H1 (cell line): ENCODE measurements at regions not wholly inside any gene's neighbourhood (a gene's known extent, or its start where the extent isn't known, plus 50 kb on each side); places are given as distances from the start of the nearest gene placed in this dataset.

ENCODE experiments used
- CTCF ChIA-PET: fragments of 300-600 bp; sonication (Branson Sonifier 250); formaldehyde crosslinking; loops from one replicate; lab custom pipeline; 2021; ENCODE audit not compliant: partially characterized antibody; lab: Charles Lee
- POLR2A ChIA-PET: fragments of 300-600 bp; sonication (Branson Sonifier 250); formaldehyde crosslinking; loops from one replicate; lab custom pipeline; 2021; ENCODE audit warnings: inconsistent platforms; ENCODE audit not compliant: partially characterized antibody; lab: Charles Lee
- DNase-seq, 2 experiments: peaks; one replicate each; pipeline versions ENCODE4 v3.0.0 to v3.0.0-alpha.2; 2010 to 2022; ENCODE audit warnings: low spot score in 2 of 2, low read depth in 1 of 2, mixed read lengths in 1 of 2
- FAIRE-seq: peaks from 2 replicates; lab custom pipeline; 2011; peaks lifted over from hg19 to GRCh38; lab: Jason Lieb, UNC
- H2AFZ ChIP-seq: 2 replicates; pipeline ENCODE4 v1.8.1; 2012; ENCODE audit warnings: low read length, inconsistent platforms
- H2AK5ac ChIP-seq: 2 replicates; pipeline ENCODE4 v1.6.1; 2013; ENCODE audit warnings: low read depth, low read length
- H2BK120ac ChIP-seq: replicated peaks from 2 replicates; pipeline ENCODE3; 2013; ENCODE audit warnings: low read depth, low read length, inconsistent platforms
- H2BK12ac ChIP-seq: 2 replicates; pipeline ENCODE4 v1.6.1; 2013; ENCODE audit warnings: low read depth, low read length
- H2BK15ac ChIP-seq: 2 replicates; pipeline ENCODE4 v1.6.1; 2013; ENCODE audit warnings: low read length
- H2BK20ac ChIP-seq: 2 replicates; pipeline ENCODE4 v1.6.1; 2013; ENCODE audit warnings: low read length
- H2BK5ac ChIP-seq: 2 replicates; pipeline ENCODE4 v1.6.1; 2013; ENCODE audit warnings: low read depth, low read length
- H3K14ac ChIP-seq: 2 replicates; pipeline ENCODE4 v1.6.1; 2013; ENCODE audit warnings: inconsistent platforms; ENCODE audit not compliant: insufficient read length
- H3K18ac ChIP-seq: 2 replicates; pipeline ENCODE4 v1.6.1; 2013; ENCODE audit warnings: low read length; ENCODE audit errors: extremely low read depth
- H3K23ac ChIP-seq: 2 replicates; pipeline ENCODE4 v1.6.1; 2013; ENCODE audit warnings: inconsistent platforms; ENCODE audit not compliant: insufficient read length
- H3K23me2 ChIP-seq: 2 replicates; pipeline ENCODE4 v1.6.1; 2013; ENCODE audit warnings: low read depth, low read length
- H3K27ac ChIP-seq: 2 replicates; pipeline ENCODE4 v1.6.1; 2011; ENCODE audit warnings: low read depth, low read length, inconsistent platforms
- H3K27me3 ChIP-seq, 4 experiments: replicated peaks in 1 of 4; 1 replicate in 1 of 4; 2 replicates in 3 of 4; pipeline versions ENCODE4 v1.6.1 to v1.8.1; 2011 to 2013; ENCODE audit warnings: low read length in 3 of 4, mild to moderate bottlenecking in 3 of 4, inconsistent platforms in 2 of 4, mixed read lengths in 2 of 4, moderate library complexity in 1 of 4; ENCODE audit not compliant: control insufficient read depth in 3 of 4, insufficient read depth in 3 of 4; ENCODE audit errors: extremely low read depth in 1 of 4
- H3K36me3 ChIP-seq, 4 experiments: 2 replicates each; pipeline versions ENCODE4 v1.6.1 to v1.8.1; 2011 to 2013; ENCODE audit warnings: mild to moderate bottlenecking in 4 of 4, low read length in 3 of 4, moderate library complexity in 2 of 4, control low read depth in 1 of 4, inconsistent platforms in 1 of 4; ENCODE audit not compliant: insufficient read depth in 4 of 4, control insufficient read depth in 2 of 4
- H3K4ac ChIP-seq: replicated peaks from 2 replicates; pipeline ENCODE3; 2013; ENCODE audit warnings: low read length, low read depth, mixed read lengths, inconsistent platforms; ENCODE audit not compliant: insufficient read length
- H3K4me1 ChIP-seq, 4 experiments: replicated peaks in 1 of 4; 1 replicate in 1 of 4; 2 replicates in 3 of 4; pipeline versions ENCODE4 v1.6.1 to v1.8.1; 2011 to 2013; ENCODE audit warnings: low read length in 3 of 4, inconsistent platforms in 2 of 4, mixed read lengths in 1 of 4; ENCODE audit not compliant: insufficient read depth in 4 of 4, control insufficient read depth in 3 of 4
- H3K4me2 ChIP-seq, 2 experiments: 2 replicates each; pipeline versions ENCODE4 v1.6.1 to v1.8.1; 2011 to 2013; ENCODE audit warnings: low read depth in 2 of 2, low read length in 2 of 2, control low read depth in 1 of 2, inconsistent platforms in 1 of 2, mild to moderate bottlenecking in 1 of 2; ENCODE audit not compliant: insufficient read depth in 1 of 2
- H3K4me3 ChIP-seq, 4 experiments: fragments of 200-600, 300-600 bp in 1 of 4; sonication (generic), shearing (Covaris generic), sonication (Bioruptor Twin) in 1 of 4; 2 replicates each; pipeline versions ENCODE4 v1.5.1 to v1.8.1; 2011 to 2016; ENCODE audit warnings: low read length in 4 of 4, low read depth in 3 of 4, control low read depth in 2 of 4, inconsistent platforms in 2 of 4, mild to moderate bottlenecking in 2 of 4, mixed read lengths in 1 of 4, moderate library complexity in 1 of 4; ENCODE audit not compliant: insufficient read depth in 2 of 4; ENCODE audit errors: extremely low read depth in 1 of 4
- H3K56ac ChIP-seq: replicated peaks from 2 replicates; pipeline ENCODE3; 2013; ENCODE audit warnings: low read depth, mild to moderate bottlenecking, mixed read lengths, low read length, inconsistent platforms; ENCODE audit not compliant: insufficient read length
- H3K79me1 ChIP-seq: 2 replicates; pipeline ENCODE4 v1.6.1; 2013; ENCODE audit warnings: low read depth, low read length, control low read depth
- H3K79me2 ChIP-seq, 2 experiments: 2 replicates each; pipeline versions ENCODE4 v1.6.1 to v1.8.1; 2012 to 2013; ENCODE audit warnings: low read length in 2 of 2, mild to moderate bottlenecking in 2 of 2, inconsistent platforms in 1 of 2; ENCODE audit not compliant: insufficient read depth in 2 of 2, control insufficient read depth in 1 of 2
- H3K9ac ChIP-seq, 4 experiments: replicated peaks in 1 of 4; 1 replicate in 1 of 4; 2 replicates in 3 of 4; pipeline versions ENCODE4 v1.6.1 to v1.8.1; 2011 to 2013; ENCODE audit warnings: low read depth in 3 of 4, low read length in 3 of 4, control low read depth in 2 of 4, mild to moderate bottlenecking in 2 of 4, moderate library complexity in 2 of 4, inconsistent platforms in 1 of 4; ENCODE audit errors: extremely low read depth in 1 of 4
- H3K9me3 ChIP-seq, 2 experiments: 2 replicates each; pipeline versions ENCODE4 v1.6.1 to v1.8.1; 2012 to 2013; ENCODE audit warnings: mild to moderate bottlenecking in 2 of 2, moderate library complexity in 2 of 2, control low read depth in 1 of 2, inconsistent platforms in 1 of 2, low read depth in 1 of 2, low read length in 1 of 2, mixed read lengths in 1 of 2; ENCODE audit not compliant: insufficient read depth in 2 of 2
- H4K20me1 ChIP-seq, 2 experiments: replicated peaks in 1 of 2; 2 replicates each; pipeline versions ENCODE3 to v1.8.1; 2011 to 2013; ENCODE audit warnings: inconsistent platforms in 2 of 2, low read length in 2 of 2, mild to moderate bottlenecking in 1 of 2; ENCODE audit not compliant: insufficient read depth in 2 of 2, control insufficient read depth in 1 of 2
- H4K5ac ChIP-seq: 2 replicates; pipeline ENCODE4 v1.6.1; 2013; ENCODE audit warnings: low read length, low read depth, mixed read lengths, inconsistent platforms; ENCODE audit not compliant: insufficient read length
- H4K8ac ChIP-seq: 2 replicates; pipeline ENCODE4 v1.8.0; 2013; ENCODE audit warnings: mild to moderate bottlenecking, moderate library complexity, low read length, inconsistent platforms; ENCODE audit not compliant: insufficient read depth; ENCODE audit errors: extremely low read depth
- H4K91ac ChIP-seq: replicated peaks from 2 replicates; pipeline ENCODE3; 2013; ENCODE audit warnings: low read length, mixed read lengths, inconsistent platforms; ENCODE audit not compliant: insufficient read length
- CREB1 ChIP-seq: IDR thresholded peaks from 2 replicates; pipeline ENCODE4 v1.6.1; 2012; ENCODE audit warnings: inconsistent platforms
- CTBP2 ChIP-seq: IDR thresholded peaks from 2 replicates; pipeline ENCODE4 v1.7.0; 2011; ENCODE audit warnings: borderline replicate concordance, mild to moderate bottlenecking, moderate library complexity, mixed read lengths, low read length; ENCODE audit not compliant: insufficient read depth, insufficient read length
- FOSL1 ChIP-seq: IDR thresholded peaks from 2 replicates; pipeline ENCODE4 v1.6.1; 2011; ENCODE audit warnings: mild to moderate bottlenecking, low read depth, low read length, moderate library complexity; ENCODE audit not compliant: insufficient read depth
- JUND ChIP-seq: IDR thresholded peaks from 2 replicates; pipeline ENCODE4 v1.6.1; 2011; ENCODE audit warnings: mild to moderate bottlenecking, improper control_type of control experiment, low read length
- KDM1A ChIP-seq: fragments of 200-600, 300-600 bp; sonication (generic); IDR thresholded peaks from 2 replicates; pipeline ENCODE4 v1.7.1; 2016; ENCODE audit warnings: mild to moderate bottlenecking, low read length, borderline replicate concordance
- MAFK ChIP-seq: IDR thresholded peaks from 2 replicates; pipeline ENCODE4 v1.6.1; 2012; ENCODE audit warnings: low read depth, mild to moderate bottlenecking, improper control_type of control experiment, low read length
- NANOG ChIP-seq: IDR thresholded peaks from 2 replicates; pipeline ENCODE4 v1.6.1; 2011; ENCODE audit warnings: low read length, low read depth, mild to moderate bottlenecking, inconsistent platforms; ENCODE audit not compliant: insufficient read depth, poor library complexity, severe bottlenecking
- NRF1 ChIP-seq: IDR thresholded peaks from 2 replicates; pipeline ENCODE4 v1.6.1; 2011; ENCODE audit warnings: mild to moderate bottlenecking, low read depth, low read length, improper control_type of control experiment
- PHF8 ChIP-seq: fragments of 200-600 bp; sonication (generic); conservative IDR thresholded peaks from 2 replicates; pipeline ENCODE4 v1.7.1; 2012; ENCODE audit warnings: low read depth, mild to moderate bottlenecking, inconsistent platforms, low read length, moderate library complexity
- RFX5 ChIP-seq: IDR thresholded peaks from 2 replicates; pipeline ENCODE4 v1.6.1; 2011; ENCODE audit warnings: low read depth, low read length, improper control_type of control experiment, borderline replicate concordance
- SP1 ChIP-seq: IDR thresholded peaks from 2 replicates; pipeline ENCODE4 v1.6.1; 2011; ENCODE audit warnings: low read depth, low read length
- TAF7 ChIP-seq: optimal IDR thresholded peaks from 2 replicates; pipeline ENCODE3; 2011; ENCODE audit warnings: low read depth, mild to moderate bottlenecking, inconsistent platforms, low read length, moderate library complexity, borderline replicate concordance
- TEAD4 ChIP-seq: IDR thresholded peaks from 2 replicates; pipeline ENCODE4 v1.6.1; 2012; ENCODE audit warnings: low read depth, low read length, inconsistent platforms, mixed read lengths
- YY1 ChIP-seq: IDR thresholded peaks from 2 replicates; pipeline ENCODE4 v1.6.1; 2011; ENCODE audit warnings: low read depth, mild to moderate bottlenecking, low read length
- WGBS, 2 experiments: shearing (Covaris generic) in 1 of 2; methylation state at CpG; one replicate each; pipeline versions ENCODE4 v1.1.6 to v1.1.7; 2013 to 2015; ENCODE audit warnings: low lambda C conversion rate in 2 of 2, mixed read lengths in 2 of 2, inconsistent platforms in 1 of 2, low coverage in 1 of 2, missing lambda C conversion rate in 1 of 2; ENCODE audit not compliant: insufficient replicate concordance in 2 of 2, insufficient coverage in 1 of 2, insufficient read length in 1 of 2; ENCODE audit errors: extremely low coverage in 1 of 2, missing lambda C conversion rate in 1 of 2; 5-methylcytosine and 5-hydroxymethylcytosine counted together

- WGBS, 2 experiments = 84% methylated on average over 2 of the region's 2 CpGs; no CpG with 5 or more reads in 1 of the 2 experiments
Observed at GRCh38 chr2:31660165-31660564, 79.4 kb upstream of the SRD5A2 start.

More at GRCh38 chr2:31660165-31660564, 79.4 kb upstream of the SRD5A2 start:
- H2BK20ac ChIP-seq = no peak overlapping the region
- DNase-seq (no peak), FAIRE-seq (no peak)
- H3K18ac ChIP-seq = no peak overlapping the region
- H2AFZ ChIP-seq = no peak overlapping the region
- H3K23me2 ChIP-seq = no peaks in the 10 kb centered on the region
- no peaks in the 10 kb centered on the region for H3K27me3 ChIP-seq
- H2BK12ac ChIP-seq = no peak overlapping the region
- H3K4me3 ChIP-seq = no peak overlapping the region
- no peak overlapping the region for H3K27ac ChIP-seq
- no peak overlapping the region for H2AK5ac ChIP-seq
- CTCF ChIA-PET = interaction anchor here (0.6 kb wide), 1 partner anchor 406 kb away, joined by 3 read pairs; no protein-coding TSS in a partner anchor
- H3K9me3 ChIP-seq = peaks cover 25 to 37% of the 10 kb centered on the region in 2 experiments; a peak in 3 of 4 replicates
- H3K4me1 ChIP-seq = no peaks in the 10 kb centered on the region
- TF ChIP-seq RFX5 (no peak), FOSL1 (no peak), TAF7 (no peak), NRF1 (no peak), SP1 (no peak), KDM1A (no peak), CTBP2 (no peak), PHF8 (no peak), YY1 (no peak), JUND (no peak), NANOG (no peak), MAFK (no peak), TEAD4 (no peak), CREB1 (no peak)
- no peaks in the 10 kb centered on the region for H3K79me2 ChIP-seq
- no peak overlapping the region for H3K4me2 ChIP-seq
- H4K20me1 ChIP-seq = no peaks in the 10 kb centered on the region
- H3K9ac ChIP-seq = no peak overlapping the region; a peak in 1 of 7 replicates
- no peak overlapping the region for H4K8ac ChIP-seq
- H3K36me3 ChIP-seq = no peaks in the 10 kb centered on the region
- no peak overlapping the region for H2BK15ac ChIP-seq
- no peak overlapping the region for H2BK120ac ChIP-seq
- no peak overlapping the region for H3K4ac ChIP-seq
- no peak overlapping the region for H4K91ac ChIP-seq
- no peak overlapping the region for H3K56ac ChIP-seq
- H2BK5ac ChIP-seq = no peak overlapping the region
- H4K5ac ChIP-seq = no peak overlapping the region
- H3K79me1 ChIP-seq = no peaks in the 10 kb centered on the region
- H3K14ac ChIP-seq = no peak overlapping the region
- POLR2A ChIA-PET = no interaction called here
- no peak overlapping the region for H3K23ac ChIP-seq
